ENCODE measurements at regions not wholly inside any gene's neighbourhood (a gene's known extent, or its start where the extent isn't known, plus 50 kb on each side); places are given as distances from the start of the nearest gene placed in this dataset.
A peak's percentile ranks its signal among the peaks of the same experiment; 100 is the strongest.
"Not testable (repeated sequence)": the region's sequence is repeated elsewhere in the genome, so short reads cannot be mapped to it uniquely, and the experiment has no call there.

DNA sequence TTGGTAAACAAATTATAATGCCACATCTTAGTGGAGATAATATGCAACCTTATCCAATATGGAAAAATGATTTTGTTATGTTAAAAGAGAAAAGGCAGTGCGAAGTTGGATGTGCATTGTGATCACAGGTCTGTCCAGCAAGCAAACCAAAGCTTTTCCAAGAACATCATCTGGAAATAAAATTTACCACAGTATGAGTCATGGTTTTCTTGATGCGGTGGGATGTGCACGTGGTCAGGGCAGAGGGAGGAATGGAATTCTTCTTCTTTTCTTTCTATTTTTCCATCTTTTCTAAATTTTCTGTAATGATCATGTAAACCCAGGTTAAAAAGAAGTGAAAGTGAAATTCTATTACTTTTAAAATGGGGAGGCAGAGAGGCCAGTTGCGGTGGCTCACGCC is 169.8 kb downstream of the C11orf91 start:
- peak in 1 of 2 donors; percentile 69 for ATAC-seq (ENCODE audit: low FRiP score in 2 of 2)
- H3K36me3 ChIP-seq, result no peaks in the 10 kb centered on the region
- H3K4me1 ChIP-seq, result no peaks in the 10 kb centered on the region
- TF ChIP-seq POLR2AphosphoS5 (IDR thresholded peaks at IDR 0.05), result no peak
- no peak overlapping the region for H3K4me3 ChIP-seq
- WGBS, 2 donors, result 85 to 93% methylated on average over 5 of the region's 5 CpGs
- H3K27me3 ChIP-seq, result no peaks in the 10 kb centered on the region
- H3K27ac ChIP-seq, result no peak overlapping the region
- H3K9me3 ChIP-seq, result peaks cover 0 to 8% (median 3%) of the 10 kb centered on the region in 4 donors
- DNase-seq, result no peak

GRCh38 chr11:33529461-33529860 is 171.2 kb downstream of the C11orf91 start:
- no peak overlapping the region for H3K4me3 ChIP-seq
- no peaks in the 10 kb centered on the region for H3K36me3 ChIP-seq
- no peaks in the 10 kb centered on the region for H3K4me1 ChIP-seq
- 69 to 72% methylated on average over 2 of the region's 2 CpGs for WGBS, 2 donors
- peaks cover 0 to 8% (median 0%) of the 10 kb centered on the region in 4 donors for H3K9me3 ChIP-seq
- no peak for ATAC-seq (ENCODE audit: low FRiP score in 2 of 2)
- H3K27me3 ChIP-seq, result no peaks in the 10 kb centered on the region
- no peak for DNase-seq
- TF ChIP-seq POLR2AphosphoS5 (IDR thresholded peaks at IDR 0.05) (no peak), EP300 (IDR thresholded peaks at IDR 0.05) (no peak), POLR2A (IDR thresholded peaks at IDR 0.05) (no peak)
- TF ChIP-seq, protein P1, sequence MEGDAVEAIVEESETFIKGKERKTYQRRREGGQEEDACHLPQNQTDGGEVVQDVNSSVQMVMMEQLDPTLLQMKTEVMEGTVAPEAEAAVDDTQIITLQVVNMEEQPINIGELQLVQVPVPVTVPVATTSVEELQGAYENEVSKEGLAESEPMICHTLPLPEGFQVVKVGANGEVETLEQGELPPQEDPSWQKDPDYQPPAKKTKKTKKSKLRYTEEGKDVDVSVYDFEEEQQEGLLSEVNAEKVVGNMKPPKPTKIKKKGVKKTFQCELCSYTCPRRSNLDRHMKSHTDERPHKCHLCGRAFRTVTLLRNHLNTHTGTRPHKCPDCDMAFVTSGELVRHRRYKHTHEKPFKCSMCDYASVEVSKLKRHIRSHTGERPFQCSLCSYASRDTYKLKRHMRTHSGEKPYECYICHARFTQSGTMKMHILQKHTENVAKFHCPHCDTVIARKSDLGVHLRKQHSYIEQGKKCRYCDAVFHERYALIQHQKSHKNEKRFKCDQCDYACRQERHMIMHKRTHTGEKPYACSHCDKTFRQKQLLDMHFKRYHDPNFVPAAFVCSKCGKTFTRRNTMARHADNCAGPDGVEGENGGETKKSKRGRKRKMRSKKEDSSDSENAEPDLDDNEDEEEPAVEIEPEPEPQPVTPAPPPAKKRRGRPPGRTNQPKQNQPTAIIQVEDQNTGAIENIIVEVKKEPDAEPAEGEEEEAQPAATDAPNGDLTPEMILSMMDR (IDR thresholded peaks at IDR 0.05), result no peak
- H3K27ac ChIP-seq, result no peak overlapping the region

DNA sequence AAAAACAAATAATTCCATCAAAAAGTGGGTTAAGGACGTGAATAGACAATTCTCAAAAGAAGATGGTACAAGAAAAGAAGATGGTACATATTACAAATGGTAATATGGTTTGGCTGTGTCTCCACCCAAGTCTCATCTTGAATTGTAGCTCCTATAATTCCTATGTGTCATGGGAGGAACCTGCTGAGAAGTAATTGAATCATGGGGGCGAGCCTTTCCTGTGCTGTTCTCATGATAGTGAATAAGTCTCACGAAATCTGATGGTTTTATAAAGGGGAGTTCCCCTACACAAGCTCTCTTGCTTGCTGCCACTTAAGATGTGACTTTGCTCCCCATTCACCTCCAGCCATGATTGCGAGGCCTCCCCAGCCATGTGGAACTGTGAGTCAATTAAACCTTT is 172.9 kb downstream of the C11orf91 start:
- not testable (repeated sequence) for H3K4me3 ChIP-seq; H3K4me1 ChIP-seq; H3K27me3 ChIP-seq; ATAC-seq (ENCODE audit: low FRiP score in 2 of 2); H3K9me3 ChIP-seq; H3K36me3 ChIP-seq; H3K27ac ChIP-seq; DNase-seq
- WGBS, 2 donors, result 76 to 86% methylated on average over 4 of the region's 4 CpGs

- H3K36me3 ChIP-seq, result no peaks in the 10 kb centered on the region
- no peaks in the 10 kb centered on the region for H3K4me1 ChIP-seq
- ATAC-seq (ENCODE audit: low FRiP score in 2 of 2) (no peak), DNase-seq (no peak)
- no peak overlapping the region for H3K27ac ChIP-seq
- H3K4me3 ChIP-seq, result no peak overlapping the region
- H3K27me3 ChIP-seq, result no peaks in the 10 kb centered on the region
- 71 to 80% methylated on average over 4 of the region's 4 CpGs for WGBS, 2 donors
- no peak for TF ChIP-seq POLR2AphosphoS5 (IDR thresholded peaks at IDR 0.05)
- TF ChIP-seq EP300 (IDR thresholded peaks at IDR 0.05), result no peak
- no peak for TF ChIP-seq POLR2A (IDR thresholded peaks at IDR 0.05)
- TF ChIP-seq, protein P1 (IDR thresholded peaks at IDR 0.05), result no peak
- H3K9me3 ChIP-seq, result peaks cover 0 to 8% (median 0%) of the 10 kb centered on the region in 4 donors
These were observed 174.8 kb downstream of the C11orf91 start for GRCh38 chr11:33525789-33526188.

DNA sequence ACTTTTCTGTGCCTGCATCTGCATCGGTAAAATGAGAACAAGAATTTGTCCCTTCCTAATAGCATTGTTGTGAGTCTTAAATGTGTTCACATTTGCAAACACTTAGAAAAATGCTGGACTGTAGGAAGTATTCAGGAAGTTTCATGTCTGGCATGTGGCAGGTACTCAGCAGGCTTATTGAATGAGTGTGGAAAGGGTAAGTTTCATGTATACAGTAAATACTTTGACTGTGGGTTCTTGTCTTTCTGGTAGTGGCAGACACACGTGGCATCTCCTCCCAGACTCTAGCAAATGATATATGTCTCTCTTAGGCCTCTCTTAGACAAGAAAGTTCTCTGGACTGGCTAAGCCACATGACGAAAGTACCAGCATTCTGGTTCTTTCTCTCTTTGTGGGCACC is 179.2 kb downstream of the C11orf91 start:
- H3K4me1 ChIP-seq, result no peaks in the 10 kb centered on the region
- WGBS, 2 donors, result 71 to 73% methylated on average over 3 of the region's 3 CpGs
- H3K36me3 ChIP-seq, result no peaks in the 10 kb centered on the region
- TF ChIP-seq EP300 (IDR thresholded peaks at IDR 0.05), result no peak
- TF ChIP-seq POLR2A (IDR thresholded peaks at IDR 0.05), result no peak
- TF ChIP-seq POLR2AphosphoS5 (IDR thresholded peaks at IDR 0.05), result no peak
- TF ChIP-seq, protein P1 (IDR thresholded peaks at IDR 0.05), result no peak
- H3K9me3 ChIP-seq, result peaks cover 0 to 1% (median 0%) of the 10 kb centered on the region in 4 donors
- H3K4me3 ChIP-seq, result no peak overlapping the region
- ATAC-seq (ENCODE audit: low FRiP score in 2 of 2) (no peak), DNase-seq (no peak)
- no peaks in the 10 kb centered on the region for H3K27me3 ChIP-seq
- H3K27ac ChIP-seq, result no peak overlapping the region

GRCh38 chr11:33520112-33520511 is 180.5 kb downstream of the C11orf91 start:
- DNase-seq, result no peak
- Histone ChIP-seq H3K4me1 (no peaks in the 10 kb centered on the region), H3K4me3 (no peak overlapping the region), H3K27ac (no peak overlapping the region), H3K36me3 (no peaks in the 10 kb centered on the region), H3K9me3 (no peaks in the 10 kb centered on the region), H3K27me3 (no peaks in the 10 kb centered on the region)
- ATAC-seq (ENCODE audit: low FRiP score in 2 of 2), result no peak
- WGBS, 2 donors, result 0 to 100% methylated on average over 1 of the region's 1 CpG
- no peak for TF ChIP-seq EP300 (IDR thresholded peaks at IDR 0.05)
- no peak for TF ChIP-seq POLR2A (IDR thresholded peaks at IDR 0.05)
- TF ChIP-seq POLR2AphosphoS5 (IDR thresholded peaks at IDR 0.05), result no peak
- TF ChIP-seq, protein P1 (IDR thresholded peaks at IDR 0.05), result no peak
